ENCODE measurements at regions not wholly inside any gene's neighbourhood (a gene's known extent, or its start where the extent isn't known, plus 50 kb on each side); places are given as distances from the start of the nearest gene placed in this dataset.

DNA sequence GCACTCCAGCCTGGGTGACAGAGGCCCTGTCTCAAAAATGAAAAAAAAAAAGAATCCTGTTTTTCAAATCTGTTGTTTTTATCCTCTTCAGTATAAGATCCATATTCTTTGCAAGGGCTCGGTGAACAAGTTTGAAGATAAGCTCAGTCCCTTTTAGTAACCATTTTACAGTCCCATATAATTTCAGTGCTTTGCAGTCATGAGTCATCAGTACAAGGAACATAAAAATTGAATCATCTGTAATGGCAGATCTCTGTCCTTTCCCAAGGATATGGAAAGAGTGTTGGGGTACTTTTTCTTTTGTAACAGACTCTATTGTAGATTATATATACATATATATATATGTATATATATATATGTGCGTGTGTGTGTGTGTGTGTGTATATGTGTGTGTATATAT lies 52.2 kb upstream of the ZPBP start:
- Histone ChIP-seq H3K36me3 (no peaks in the 10 kb centered on the region), H3K27ac (no peak overlapping the region), H3K9ac (ENCODE audit: low read depth in 2 of 2, low read length in 2 of 2) (no peak overlapping the region), H3K4me1 (no peaks in the 10 kb centered on the region), H3K9me3 (no peaks in the 10 kb centered on the region), H3K4me3 (no peak overlapping the region), H3K27me3 (no peaks in the 10 kb centered on the region)
- intact Hi-C loops (cut with DNase I): no loop called here
- TF ChIP-seq, protein P1, sequence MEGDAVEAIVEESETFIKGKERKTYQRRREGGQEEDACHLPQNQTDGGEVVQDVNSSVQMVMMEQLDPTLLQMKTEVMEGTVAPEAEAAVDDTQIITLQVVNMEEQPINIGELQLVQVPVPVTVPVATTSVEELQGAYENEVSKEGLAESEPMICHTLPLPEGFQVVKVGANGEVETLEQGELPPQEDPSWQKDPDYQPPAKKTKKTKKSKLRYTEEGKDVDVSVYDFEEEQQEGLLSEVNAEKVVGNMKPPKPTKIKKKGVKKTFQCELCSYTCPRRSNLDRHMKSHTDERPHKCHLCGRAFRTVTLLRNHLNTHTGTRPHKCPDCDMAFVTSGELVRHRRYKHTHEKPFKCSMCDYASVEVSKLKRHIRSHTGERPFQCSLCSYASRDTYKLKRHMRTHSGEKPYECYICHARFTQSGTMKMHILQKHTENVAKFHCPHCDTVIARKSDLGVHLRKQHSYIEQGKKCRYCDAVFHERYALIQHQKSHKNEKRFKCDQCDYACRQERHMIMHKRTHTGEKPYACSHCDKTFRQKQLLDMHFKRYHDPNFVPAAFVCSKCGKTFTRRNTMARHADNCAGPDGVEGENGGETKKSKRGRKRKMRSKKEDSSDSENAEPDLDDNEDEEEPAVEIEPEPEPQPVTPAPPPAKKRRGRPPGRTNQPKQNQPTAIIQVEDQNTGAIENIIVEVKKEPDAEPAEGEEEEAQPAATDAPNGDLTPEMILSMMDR (IDR thresholded peaks at IDR 0.05): no peak
- DNase-seq: no peak

Data from colonic mucosa (tissue), 4 donors.